ENCODE measurements at regions not wholly inside any gene's neighbourhood (a gene's known extent, or its start where the extent isn't known, plus 50 kb on each side); places are given as distances from the start of the nearest gene placed in this dataset.
"Not testable (repeated sequence)": the region's sequence is repeated elsewhere in the genome, so short reads cannot be mapped to it uniquely, and the experiment has no call there.

- TF ChIP-seq CTCF (conservative IDR thresholded peaks at IDR 0.05); ZFX (IDR thresholded peaks at IDR 0.05): not testable (repeated sequence)
Observed at GRCh38 chr2:87543797-87544196, 204.1 kb upstream of the PLGLB2 start.
